ENCODE measurements at regions not wholly inside any gene's neighbourhood (a gene's known extent, or its start where the extent isn't known, plus 50 kb on each side); places are given as distances from the start of the nearest gene placed in this dataset.

GRCh38 chr5:2291146-2291840 is 408.6 kb upstream of the IRX4 start:
- H3K4me1 ChIP-seq (ENCODE audit: control insufficient read depth, insufficient read depth, low read length, poor library complexity, severe bottlenecking), result no peaks in the 10 kb centered on the region
- no peak for DNase-seq
- no peaks in the 10 kb centered on the region for H3K36me3 ChIP-seq (ENCODE audit: control insufficient read depth, insufficient read depth, low read length)

GRCh38 chr5:2289380-2289779 is 406.7 kb upstream of the IRX4 start:
- no peaks in the 10 kb centered on the region for H3K36me3 ChIP-seq (ENCODE audit: control insufficient read depth, insufficient read depth, low read length)
- H3K27me3 ChIP-seq (replicated peaks; ENCODE audit: control insufficient read depth, insufficient read depth, low read length, poor library complexity, severe bottlenecking), result no peaks in the 10 kb centered on the region
- no peaks in the 10 kb centered on the region for H3K4me1 ChIP-seq (ENCODE audit: control insufficient read depth, insufficient read depth, low read length, poor library complexity, severe bottlenecking)
- H3K4me3 ChIP-seq (ENCODE audit: insufficient read depth, low read depth, low read length, poor library complexity, severe bottlenecking), result no peak overlapping the region
- H3K9me3 ChIP-seq (ENCODE audit: control insufficient read depth, low read length), result no peaks in the 10 kb centered on the region
- no peak overlapping the region for H3K27ac ChIP-seq (ENCODE audit: insufficient read depth, low read length, poor library complexity, severe bottlenecking)
- DNase-seq, result no peak

More at GRCh38 chr5:2291146-2291840, 408.6 kb upstream of the IRX4 start:
- Histone ChIP-seq H3K9me3 (ENCODE audit: control insufficient read depth, low read length) (no peaks in the 10 kb centered on the region), H3K27me3 (replicated peaks; ENCODE audit: control insufficient read depth, insufficient read depth, low read length, poor library complexity, severe bottlenecking) (no peaks in the 10 kb centered on the region), H3K27ac (ENCODE audit: insufficient read depth, low read length, poor library complexity, severe bottlenecking) (no peak overlapping the region), H3K4me3 (ENCODE audit: insufficient read depth, low read depth, low read length, poor library complexity, severe bottlenecking) (no peak overlapping the region)

GRCh38 chr5:2288968-2289367 is 406.2 kb upstream of the IRX4 start:
- no peaks in the 10 kb centered on the region for H3K4me1 ChIP-seq (ENCODE audit: control insufficient read depth, insufficient read depth, low read length, poor library complexity, severe bottlenecking)
- no peaks in the 10 kb centered on the region for H3K27me3 ChIP-seq (replicated peaks; ENCODE audit: control insufficient read depth, insufficient read depth, low read length, poor library complexity, severe bottlenecking)
- no peaks in the 10 kb centered on the region for H3K36me3 ChIP-seq (ENCODE audit: control insufficient read depth, insufficient read depth, low read length)
- no peaks in the 10 kb centered on the region for H3K9me3 ChIP-seq (ENCODE audit: control insufficient read depth, low read length)
- no peak overlapping the region for H3K4me3 ChIP-seq (ENCODE audit: insufficient read depth, low read depth, low read length, poor library complexity, severe bottlenecking)
- H3K27ac ChIP-seq (ENCODE audit: insufficient read depth, low read length, poor library complexity, severe bottlenecking), result no peak overlapping the region
- DNase-seq, result no peak

DNA sequence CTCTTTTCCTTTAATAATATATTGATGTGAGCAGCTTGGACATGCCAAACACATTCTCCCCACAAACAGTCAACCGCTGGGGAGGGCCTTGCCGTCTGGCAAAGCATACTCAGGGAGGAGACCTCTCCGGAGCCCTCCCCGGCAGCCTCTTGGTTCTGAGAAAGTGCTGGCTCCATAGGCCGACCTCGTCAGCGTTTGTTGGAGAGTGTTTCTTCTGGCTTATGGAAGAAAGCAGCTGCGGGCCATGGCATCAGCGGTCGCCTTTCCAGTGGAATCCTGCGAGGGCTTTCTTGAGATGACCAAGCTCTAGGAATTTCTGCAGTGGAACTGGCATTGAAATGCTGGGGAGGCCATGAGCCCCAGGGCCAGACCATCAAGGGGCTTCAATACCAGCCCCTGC is 405.7 kb upstream of the IRX4 start:
- no peak overlapping the region for H3K4me3 ChIP-seq (ENCODE audit: insufficient read depth, low read depth, low read length, poor library complexity, severe bottlenecking)
- no peak for DNase-seq
- no peaks in the 10 kb centered on the region for H3K27me3 ChIP-seq (replicated peaks; ENCODE audit: control insufficient read depth, insufficient read depth, low read length, poor library complexity, severe bottlenecking)
- no peaks in the 10 kb centered on the region for H3K4me1 ChIP-seq (ENCODE audit: control insufficient read depth, insufficient read depth, low read length, poor library complexity, severe bottlenecking)
- H3K27ac ChIP-seq (ENCODE audit: insufficient read depth, low read length, poor library complexity, severe bottlenecking), result no peak overlapping the region
- H3K9me3 ChIP-seq (ENCODE audit: control insufficient read depth, low read length), result no peaks in the 10 kb centered on the region
- no peaks in the 10 kb centered on the region for H3K36me3 ChIP-seq (ENCODE audit: control insufficient read depth, insufficient read depth, low read length)

DNA sequence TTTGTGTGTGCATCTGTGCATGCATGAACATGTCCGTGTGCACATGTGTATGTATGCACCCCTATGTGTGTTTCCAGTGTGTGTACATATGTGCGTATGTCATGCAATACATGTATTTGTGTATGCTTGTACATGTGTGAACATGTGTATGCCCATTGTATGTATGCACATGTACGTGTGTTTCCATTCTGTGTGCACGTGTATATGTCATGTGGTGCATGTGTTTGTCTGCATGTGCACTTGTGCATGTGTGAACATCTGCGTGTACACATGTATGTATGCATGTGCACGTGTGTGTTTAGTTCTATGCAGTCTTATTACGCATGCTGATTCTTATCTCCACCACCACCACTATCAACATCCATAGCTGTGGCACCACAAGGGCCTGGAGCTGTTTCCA is 403.5 kb upstream of the IRX4 start:
- Histone ChIP-seq H3K27me3 (replicated peaks; ENCODE audit: control insufficient read depth, insufficient read depth, low read length, poor library complexity, severe bottlenecking) (no peaks in the 10 kb centered on the region), H3K9me3 (ENCODE audit: control insufficient read depth, low read length) (no peaks in the 10 kb centered on the region)

DNA sequence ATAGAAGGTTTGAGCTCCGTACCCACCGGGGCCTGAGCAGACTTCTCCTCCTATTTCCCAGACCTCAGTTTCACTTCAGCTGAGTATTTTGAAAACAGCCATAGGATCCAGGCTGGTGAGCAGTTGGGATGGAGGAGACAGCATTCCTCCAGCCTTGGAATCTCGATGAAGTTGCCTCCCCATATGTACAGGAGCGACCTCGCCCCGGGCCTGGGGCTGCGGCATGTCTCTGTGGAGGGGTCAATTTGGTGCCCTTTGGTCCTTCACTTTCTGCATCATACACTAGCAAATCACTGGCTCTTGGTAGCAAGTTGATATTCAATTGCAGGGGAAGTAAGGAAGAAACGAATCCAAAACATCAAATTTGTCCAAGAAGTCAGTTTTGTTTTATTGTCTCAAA is 402.0 kb upstream of the IRX4 start:
- Histone ChIP-seq H3K4me1 (ENCODE audit: control insufficient read depth, insufficient read depth, low read length, poor library complexity, severe bottlenecking) (no peaks in the 10 kb centered on the region), H3K27ac (ENCODE audit: insufficient read depth, low read length, poor library complexity, severe bottlenecking) (no peak overlapping the region), H3K9me3 (ENCODE audit: control insufficient read depth, low read length) (no peaks in the 10 kb centered on the region), H3K27me3 (replicated peaks; ENCODE audit: control insufficient read depth, insufficient read depth, low read length, poor library complexity, severe bottlenecking) (no peaks in the 10 kb centered on the region), H3K36me3 (ENCODE audit: control insufficient read depth, insufficient read depth, low read length) (no peaks in the 10 kb centered on the region), H3K4me3 (ENCODE audit: insufficient read depth, low read depth, low read length, poor library complexity, severe bottlenecking) (no peak overlapping the region)
- DNase-seq, result no peak

More for the DNA sequence above, 403.5 kb upstream of the IRX4 start:
- Histone ChIP-seq H3K27ac (ENCODE audit: insufficient read depth, low read length, poor library complexity, severe bottlenecking) (no peak overlapping the region), H3K4me1 (ENCODE audit: control insufficient read depth, insufficient read depth, low read length, poor library complexity, severe bottlenecking) (no peaks in the 10 kb centered on the region), H3K36me3 (ENCODE audit: control insufficient read depth, insufficient read depth, low read length) (no peaks in the 10 kb centered on the region), H3K4me3 (ENCODE audit: insufficient read depth, low read depth, low read length, poor library complexity, severe bottlenecking) (no peak overlapping the region)
- DNase-seq, result no peak

GRCh38 chr5:2283481-2284045 is 400.8 kb upstream of the IRX4 start:
- DNase-seq, result no peak
- no peak overlapping the region for H3K27ac ChIP-seq (ENCODE audit: insufficient read depth, low read length, poor library complexity, severe bottlenecking)
- H3K4me1 ChIP-seq (ENCODE audit: control insufficient read depth, insufficient read depth, low read length, poor library complexity, severe bottlenecking), result no peaks in the 10 kb centered on the region
- H3K4me3 ChIP-seq (ENCODE audit: insufficient read depth, low read depth, low read length, poor library complexity, severe bottlenecking), result no peak overlapping the region
- no peaks in the 10 kb centered on the region for H3K9me3 ChIP-seq (ENCODE audit: control insufficient read depth, low read length)
- no peaks in the 10 kb centered on the region for H3K27me3 ChIP-seq (replicated peaks; ENCODE audit: control insufficient read depth, insufficient read depth, low read length, poor library complexity, severe bottlenecking)
- H3K36me3 ChIP-seq (ENCODE audit: control insufficient read depth, insufficient read depth, low read length), result no peaks in the 10 kb centered on the region

DNA sequence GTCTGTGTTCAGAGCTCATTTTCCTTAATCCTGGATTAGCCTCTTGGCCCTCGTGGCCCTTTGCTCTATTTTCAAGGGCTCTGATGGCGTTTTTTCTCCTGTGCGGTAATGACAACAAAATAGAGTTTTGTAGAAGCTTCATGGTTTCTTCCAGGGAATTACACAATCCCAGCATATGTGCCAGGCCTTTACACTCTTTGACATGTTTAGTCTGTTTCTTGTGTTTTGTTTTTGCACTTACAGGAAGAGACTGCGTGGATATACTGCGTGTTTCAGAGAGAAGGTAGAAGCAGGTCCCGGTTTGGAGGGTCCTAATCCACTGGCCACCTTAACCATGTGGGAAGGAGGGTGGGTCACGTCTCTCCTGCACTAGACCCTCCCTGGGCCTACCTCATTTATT is 400.2 kb upstream of the IRX4 start:
- no peaks in the 10 kb centered on the region for H3K27me3 ChIP-seq (replicated peaks; ENCODE audit: control insufficient read depth, insufficient read depth, low read length, poor library complexity, severe bottlenecking)
- H3K36me3 ChIP-seq (ENCODE audit: control insufficient read depth, insufficient read depth, low read length), result no peaks in the 10 kb centered on the region
- H3K9me3 ChIP-seq (ENCODE audit: control insufficient read depth, low read length), result no peaks in the 10 kb centered on the region
- no peak overlapping the region for H3K4me3 ChIP-seq (ENCODE audit: insufficient read depth, low read depth, low read length, poor library complexity, severe bottlenecking)
- no peaks in the 10 kb centered on the region for H3K4me1 ChIP-seq (ENCODE audit: control insufficient read depth, insufficient read depth, low read length, poor library complexity, severe bottlenecking)
- DNase-seq, result no peak
- no peak overlapping the region for H3K27ac ChIP-seq (ENCODE audit: insufficient read depth, low read length, poor library complexity, severe bottlenecking)

- Histone ChIP-seq H3K4me1 (ENCODE audit: control insufficient read depth, insufficient read depth, low read length, poor library complexity, severe bottlenecking) (no peaks in the 10 kb centered on the region), H3K36me3 (ENCODE audit: control insufficient read depth, insufficient read depth, low read length) (no peaks in the 10 kb centered on the region), H3K4me3 (ENCODE audit: insufficient read depth, low read depth, low read length, poor library complexity, severe bottlenecking) (no peak overlapping the region), H3K9me3 (ENCODE audit: control insufficient read depth, low read length) (no peaks in the 10 kb centered on the region), H3K27me3 (replicated peaks; ENCODE audit: control insufficient read depth, insufficient read depth, low read length, poor library complexity, severe bottlenecking) (no peaks in the 10 kb centered on the region), H3K27ac (ENCODE audit: insufficient read depth, low read length, poor library complexity, severe bottlenecking) (no peak overlapping the region)
- DNase-seq, result no peak
Observed at GRCh38 chr5:2282034-2282690, 399.4 kb upstream of the IRX4 start.

- H3K9me3 ChIP-seq (ENCODE audit: control insufficient read depth, low read length), result no peaks in the 10 kb centered on the region
- H3K4me3 ChIP-seq (ENCODE audit: insufficient read depth, low read depth, low read length, poor library complexity, severe bottlenecking), result no peak overlapping the region
- H3K36me3 ChIP-seq (ENCODE audit: control insufficient read depth, insufficient read depth, low read length), result no peaks in the 10 kb centered on the region
- no peak overlapping the region for H3K27ac ChIP-seq (ENCODE audit: insufficient read depth, low read length, poor library complexity, severe bottlenecking)
- no peak for DNase-seq
- H3K4me1 ChIP-seq (ENCODE audit: control insufficient read depth, insufficient read depth, low read length, poor library complexity, severe bottlenecking), result no peaks in the 10 kb centered on the region
- no peaks in the 10 kb centered on the region for H3K27me3 ChIP-seq (replicated peaks; ENCODE audit: control insufficient read depth, insufficient read depth, low read length, poor library complexity, severe bottlenecking)
Observed at GRCh38 chr5:2281446-2281845, 398.7 kb upstream of the IRX4 start.
